SK-N-SH (cell line): ENCODE measurements at regions not wholly inside any gene's neighbourhood (a gene's known extent, or its start where the extent isn't known, plus 50 kb on each side); places are given as distances from the start of the nearest gene placed in this dataset.

Experiments used
- CTCF ChIP-seq: fragments of 200-600 bp; sonication (generic); IDR thresholded peaks from 2 replicates; pipeline ENCODE4 v1.6.1; 2017; ENCODE audit warnings: antibody characterized with exemption, mild to moderate bottlenecking, moderate library complexity
- EZH2phosphoT487 ChIP-seq: fragments of 200-600 bp; sonication (generic); IDR thresholded peaks from 2 replicates; pipeline ENCODE4 v1.6.1; 2017; ENCODE audit warnings: low read depth, mixed run types, mild to moderate bottlenecking, antibody characterized with exemption, moderate library complexity, borderline replicate concordance
- FOSL2 ChIP-seq: IDR thresholded peaks from 2 replicates; pipeline ENCODE4 v1.4.0; 2012; ENCODE audit warnings: low read depth, mild to moderate bottlenecking, moderate library complexity, borderline replicate concordance
- GABPA ChIP-seq: IDR thresholded peaks from 2 replicates; pipeline ENCODE4 v1.4.0; 2012; ENCODE audit warnings: low read depth, mild to moderate bottlenecking
- MAX ChIP-seq: IDR thresholded peaks from 2 replicates; pipeline ENCODE4 v1.4.0; 2012; ENCODE audit warnings: low read depth
- MXI1 ChIP-seq: IDR thresholded peaks from 2 replicates; pipeline ENCODE4 v1.6.1; 2012; ENCODE audit warnings: mild to moderate bottlenecking, low read depth, low read length, improper control_type of control experiment
- RCOR1 ChIP-seq: fragments of 150-350 bp; IDR thresholded peaks from 2 replicates; pipeline ENCODE4 v1.6.1; 2017; ENCODE audit warnings: antibody characterized with exemption, low read length
- REST ChIP-seq: IDR thresholded peaks from 2 replicates; pipeline ENCODE4 v1.6.1; 2012; ENCODE audit warnings: mild to moderate bottlenecking, low read depth, low read length, moderate library complexity
- RXRA ChIP-seq: IDR thresholded peaks from 2 replicates; pipeline ENCODE4 v1.4.0; 2012; ENCODE audit warnings: low read depth, mild to moderate bottlenecking, borderline replicate concordance
- SMC3 ChIP-seq: IDR thresholded peaks from 2 replicates; pipeline ENCODE4 v1.6.1; 2012; ENCODE audit warnings: low read depth, low read length, improper control_type of control experiment
- TCF12 ChIP-seq: IDR thresholded peaks from 2 replicates; pipeline ENCODE4 v1.4.0; 2012
- USF1 ChIP-seq: IDR thresholded peaks from 2 replicates; pipeline ENCODE4 v1.4.0; 2012; ENCODE audit warnings: low read depth, borderline replicate concordance

GRCh38 chr9:117809751-117810150 is 105.5 kb downstream of the TLR4 start:
- TF ChIP-seq CTCF (no peak), MXI1 (no peak), GABPA (no peak), EZH2phosphoT487 (no peak), USF1 (no peak), RXRA (no peak), SMC3 (no peak), MAX (no peak), REST (no peak), TCF12 (no peak), RCOR1 (no peak), FOSL2 (no peak)
